ENCODE measurements at regions not wholly inside any gene's neighbourhood (a gene's known extent, or its start where the extent isn't known, plus 50 kb on each side); places are given as distances from the start of the nearest gene placed in this dataset.

DNA sequence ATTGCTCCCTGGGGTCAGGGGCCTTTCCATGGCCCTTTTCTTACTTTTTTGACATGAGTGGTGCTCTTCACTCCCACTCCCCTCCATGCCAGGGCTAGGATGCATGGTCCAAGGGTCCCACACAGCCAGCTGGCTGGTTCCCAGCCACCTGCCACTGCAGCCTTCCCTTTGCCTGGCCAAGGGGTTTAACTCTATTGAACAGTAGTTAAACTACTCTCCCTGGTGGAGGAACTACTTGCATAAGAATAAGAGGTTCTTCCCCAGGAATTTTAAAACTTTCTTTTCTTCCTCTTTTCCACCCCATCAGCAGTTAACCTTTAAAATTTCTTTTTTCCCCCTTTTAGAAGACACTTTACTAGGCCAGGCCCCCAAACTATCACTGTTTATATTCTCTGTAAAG is 1532.8 kb upstream of the ACO1 start:
- TF ChIP-seq CTCF (IDR thresholded peaks at IDR 0.05) (no peak), POLR2A (IDR thresholded peaks at IDR 0.05) (no peak)

All from lower leg skin (tissue), 3 donors.